GM12878 (cell line): ENCODE measurements at regions not wholly inside any gene's neighbourhood (a gene's known extent, or its start where the extent isn't known, plus 50 kb on each side); places are given as distances from the start of the nearest gene placed in this dataset.

Experiments
- ATAC-seq: fragments of 200-7000 bp; cut with Tn5 transposase; 3 replicates; pipeline ENCODE4 v1.9.1; 2020; ENCODE audit warnings: mild to moderate bottlenecking, moderate library complexity
- BruUV-seq: library from RNA; stranded (reverse); fragments of 400-500 nt; replicated peaks from 2 replicates; lab custom pipeline; 2021; lab: Mats Ljungman, UMichigan
- CTCF ChIA-PET: fragments of 300-600 bp; sonication (Branson Sonifier 250); formaldehyde crosslinking; extraction: SDS; loops from one replicate; lab custom pipeline; 2021; ENCODE audit warnings: inconsistent platforms; lab: Yijun Ruan, JAX
- POLR2A ChIA-PET: fragments of 350-600 bp; formaldehyde crosslinking; extraction: SDS; loops from one replicate; lab custom pipeline; 2021; ENCODE audit warnings: inconsistent platforms; lab: Charles Lee
- RAD21 ChIA-PET: fragments of 300-600 bp; sonication (Branson Sonifier 250); formaldehyde crosslinking; loops from one replicate; lab custom pipeline; 2023; ENCODE audit warnings: antibody characterized with exemption; ENCODE audit not compliant: unreplicated experiment; lab: Charles Lee
- SMC1A ChIA-PET: fragments of 300-600 bp; sonication (Branson Sonifier 250); formaldehyde crosslinking; loops from one replicate; lab custom pipeline; 2023; ENCODE audit not compliant: unreplicated experiment, uncharacterized antibody; lab: Charles Lee
- DNase-seq: peaks from one replicate; pipeline ENCODE4 v3.0.0-alpha.2; 2011; ENCODE audit warnings: low read depth, low spot score
- FAIRE-seq: peaks from 3 replicates; lab custom pipeline; 2011; peaks lifted over from hg19 to GRCh38; lab: Jason Lieb, UNC
- H2AFZ ChIP-seq: 2 replicates; pipeline ENCODE4 v1.6.0; 2011; ENCODE audit warnings: low read depth, low read length, control low read depth; ENCODE audit not compliant: control insufficient read depth
- H3K27ac ChIP-seq: 2 replicates; pipeline ENCODE4 v1.5.1; 2011; ENCODE audit warnings: control low read depth; ENCODE audit not compliant: control insufficient read depth, insufficient read depth
- H3K27me3 ChIP-seq, 2 experiments: replicated peaks in 1 of 2; 2 replicates each; pipeline versions ENCODE4 v1.6.0 to v1.6.1; 2011; ENCODE audit warnings: low read length in 1 of 2; ENCODE audit not compliant: control insufficient read depth in 2 of 2, insufficient read depth in 2 of 2
- H3K36me3 ChIP-seq, 2 experiments: 2 replicates each; pipeline ENCODE4 v1.5.1; 2011; ENCODE audit warnings: low read length in 1 of 2; ENCODE audit not compliant: control insufficient read depth in 2 of 2, insufficient read depth in 2 of 2
- H3K4me1 ChIP-seq: 2 replicates; pipeline ENCODE4 v1.6.1; 2011; ENCODE audit warnings: mild to moderate bottlenecking, low read length, moderate library complexity, mixed read lengths; ENCODE audit not compliant: control insufficient read depth, insufficient read depth
- H3K4me2 ChIP-seq: 2 replicates; pipeline ENCODE4 v1.6.0; 2011; ENCODE audit warnings: control low read depth; ENCODE audit not compliant: control insufficient read depth, insufficient read depth
- H3K4me3 ChIP-seq: fragments of 200-600 bp; sonication (generic); 2 replicates; pipeline ENCODE4 v1.5.1; 2016
- H3K79me2 ChIP-seq: 2 replicates; pipeline ENCODE4 v1.6.0; 2011; ENCODE audit warnings: low read length; ENCODE audit not compliant: control insufficient read depth, insufficient read depth
- H3K9ac ChIP-seq: 2 replicates; pipeline ENCODE4 v1.8.0; 2011; ENCODE audit warnings: low read length, control low read depth, mixed read lengths; ENCODE audit not compliant: control insufficient read depth, insufficient read depth
- H3K9me3 ChIP-seq: replicated peaks from 3 replicates; pipeline ENCODE4 v1.5.1; 2011; ENCODE audit warnings: mild to moderate bottlenecking, low read length; ENCODE audit not compliant: control insufficient read depth, insufficient read depth
- H4K20me1 ChIP-seq: 2 replicates; pipeline ENCODE4 v1.6.0; 2011; ENCODE audit not compliant: control insufficient read depth, insufficient read depth
- BACH1 ChIP-seq: fragments of 450-650 bp; IDR thresholded peaks from 2 replicates; pipeline ENCODE4 v1.6.1; 2017; ENCODE audit warnings: mild to moderate bottlenecking, borderline replicate concordance
- CHD4 ChIP-seq: fragments of 200-600 bp; sonication (generic); IDR thresholded peaks from 2 replicates; pipeline ENCODE4 v1.6.1; 2016; ENCODE audit warnings: mild to moderate bottlenecking
- CREB1 ChIP-seq: IDR thresholded peaks from 2 replicates; pipeline ENCODE4 v1.6.1; 2012; ENCODE audit warnings: low read depth, mild to moderate bottlenecking, inconsistent platforms
- EED ChIP-seq: sonication (generic); IDR thresholded peaks from 2 replicates; pipeline ENCODE4 v1.6.1; 2016; ENCODE audit warnings: antibody characterized with exemption, low read depth
- ESRRA ChIP-seq: IDR thresholded peaks from 2 replicates; pipeline ENCODE4 v1.6.1; 2012; ENCODE audit warnings: mild to moderate bottlenecking, low read length, improper control_type of control experiment
- EZH2 ChIP-seq: IDR thresholded peaks from 2 replicates; pipeline ENCODE4 v1.6.1; 2012; ENCODE audit warnings: low read depth, mild to moderate bottlenecking, control low read depth, inconsistent platforms, low read length, borderline replicate concordance; ENCODE audit not compliant: control insufficient read depth
- IKZF1 ChIP-seq: fragments of 450-650 bp; conservative IDR thresholded peaks from 2 replicates; pipeline ENCODE4 v1.6.1; 2017; ENCODE audit warnings: antibody characterized with exemption, mild to moderate bottlenecking
- NR2F1 ChIP-seq: fragments of 450-650 bp; conservative IDR thresholded peaks from 2 replicates; pipeline ENCODE4 v1.6.1; 2017; ENCODE audit warnings: mild to moderate bottlenecking
- POLR2AphosphoS5 ChIP-seq: IDR thresholded peaks from 2 replicates; pipeline ENCODE4 v1.6.1; 2011; ENCODE audit warnings: mild to moderate bottlenecking, low read length, inconsistent platforms
- SMARCA5 ChIP-seq: fragments of 450-650 bp; IDR thresholded peaks from 2 replicates; pipeline ENCODE4 v1.6.1; 2017; ENCODE audit warnings: mild to moderate bottlenecking
- SMC3 ChIP-seq: IDR thresholded peaks from 2 replicates; pipeline ENCODE4 v1.6.1; 2011; ENCODE audit warnings: low read length, improper control_type of control experiment, borderline replicate concordance
- SP1 ChIP-seq: IDR thresholded peaks from one replicate; pipeline ENCODE4 v1.6.1; 2011; ENCODE audit warnings: low read depth, low read length
- SPI1 ChIP-seq: IDR thresholded peaks from 2 replicates; pipeline ENCODE4 v1.6.1; 2011; ENCODE audit warnings: low read depth, mild to moderate bottlenecking, low read length, moderate library complexity, borderline replicate concordance; ENCODE audit not compliant: insufficient read depth
- TCF7 ChIP-seq: IDR thresholded peaks from 2 replicates; pipeline ENCODE4 v1.6.1; 2014; ENCODE audit warnings: antibody characterized with exemption, borderline replicate concordance
- ZBTB40 ChIP-seq: fragments of 450-650 bp; IDR thresholded peaks from 2 replicates; pipeline ENCODE4 v1.6.1; 2016; ENCODE audit warnings: mild to moderate bottlenecking, moderate library complexity, borderline replicate concordance
- ZNF384 ChIP-seq: IDR thresholded peaks from 2 replicates; pipeline ENCODE4 v1.6.1; 2012; ENCODE audit warnings: low read depth, mild to moderate bottlenecking, low read length, improper control_type of control experiment, borderline replicate concordance
- WGBS: methylation state at CpG from one replicate; pipeline ENCODE4 v1.1.6; 2016; ENCODE audit warnings: low lambda C conversion rate; ENCODE audit not compliant: insufficient replicate concordance, insufficient coverage; ENCODE audit errors: missing lambda C conversion rate; 5-methylcytosine and 5-hydroxymethylcytosine counted together
- in situ Hi-C: fragments of 300-500 bp; cut with MboI; formaldehyde crosslinking; loops from 9 replicates; pipeline ENCODE4 v1.14.3; 2018; ENCODE audit warnings: mixed read lengths
- intact Hi-C: fragments of 100-400 bp; cut with micrococcal nuclease; formaldehyde crosslinking; loops from one replicate; pipeline ENCODE4 v1.14.2; 2022; ENCODE audit not compliant: unreplicated experiment
- TF ChIP-seq, protein P1 (sequence below), 3 experiments: IDR thresholded peaks in 2 of 3; conservative IDR thresholded peaks in 1 of 3; 2 replicates each; pipeline ENCODE4 v1.5.1; 2011; ENCODE audit warnings: low read depth in 3 of 3, low read length in 3 of 3, mild to moderate bottlenecking in 3 of 3, control low read depth in 2 of 3, moderate library complexity in 2 of 3, inconsistent platforms in 1 of 3, mixed read lengths in 1 of 3; ENCODE audit not compliant: control insufficient read depth in 2 of 3, insufficient read depth in 1 of 3; ENCODE audit errors: extremely low read depth in 1 of 3
- TF ChIP-seq, protein P2 (sequence below): IDR thresholded peaks from 2 replicates; pipeline ENCODE4 v1.6.1; 2011; ENCODE audit warnings: borderline replicate concordance, low read depth, mild to moderate bottlenecking, moderate library complexity, low read length; ENCODE audit not compliant: insufficient read depth, poor library complexity, severe bottlenecking

DNA sequence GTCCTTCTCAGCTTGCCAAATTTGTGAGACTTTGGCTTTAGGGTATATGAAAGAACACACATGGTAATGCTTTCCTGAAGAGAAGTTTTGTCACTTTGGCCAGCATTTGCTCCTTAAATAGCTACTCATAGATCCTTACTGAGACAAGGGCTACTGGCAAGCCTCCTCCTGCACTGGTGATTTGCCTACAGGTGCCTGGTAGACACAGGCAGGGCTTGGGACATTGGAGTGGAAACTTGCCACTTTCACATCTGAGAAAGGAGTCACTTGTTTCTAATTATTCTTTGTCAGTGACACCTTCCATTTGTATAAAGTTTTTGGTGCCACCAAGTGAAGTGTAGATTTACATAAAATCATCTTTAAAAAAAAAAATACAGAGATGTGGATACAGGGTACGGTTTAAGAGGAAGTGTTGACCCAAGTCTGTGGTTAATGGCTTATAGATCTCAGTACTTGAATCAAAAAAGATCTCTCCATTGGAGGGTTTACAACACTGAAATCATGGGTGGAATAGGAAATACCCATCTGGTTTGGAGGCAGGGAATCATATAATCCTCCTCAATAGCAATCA, 132.8 kb upstream of the GADL1 start:
- WGBS: 4% methylated on average over 1 of the region's 1 CpG
- SMC1A ChIA-PET: interaction anchor here (1.5 kb wide), 1 partner anchor 20 kb away, joined by 5 read pairs; no protein-coding TSS in a partner anchor
- POLR2A ChIA-PET: no interaction called here
- BruUV-seq: no TSS peak
- Histone ChIP-seq H4K20me1 (no peaks in the 10 kb centered on the region), H3K36me3 (no peaks in the 10 kb centered on the region), H3K4me3 (no peak overlapping the region), H3K9me3 (no peaks in the 10 kb centered on the region; the same call in 2 of the 3 replicates), H3K9ac (no peak overlapping the region), H3K4me1 (no peaks in the 10 kb centered on the region), H3K27me3 (no peaks in the 10 kb centered on the region), H3K27ac (no peak overlapping the region), H3K79me2 (no peaks in the 10 kb centered on the region), H3K4me2 (no peak overlapping the region), H2AFZ (no peak overlapping the region)
- CTCF ChIA-PET: no interaction called here
- RAD21 ChIA-PET: no interaction called here
- in situ Hi-C loops: no loop called here
- FAIRE-seq (no peak), DNase-seq (no peak), ATAC-seq (peak; percentile 89)
- intact Hi-C loops: no loop called here
- TF ChIP-seq EED (no peak), ZBTB40 (peak; percentile 84), SMC3 (no peak), CREB1 (no peak), SPI1 (0 out of 2 replicates have a peak, but pooled peaks have one; percentile 10), SP1 (no peak), BACH1 (no peak), SMARCA5 (no peak), TCF7 (no peak), ZNF384 (no peak), POLR2AphosphoS5 (no peak), ESRRA (no peak), IKZF1 (peak; percentile 38; the same call in 1 of the 2 replicates), NR2F1 (no peak), CHD4 (no peak), EZH2 (no peak)
- TF ChIP-seq, protein P1, sequence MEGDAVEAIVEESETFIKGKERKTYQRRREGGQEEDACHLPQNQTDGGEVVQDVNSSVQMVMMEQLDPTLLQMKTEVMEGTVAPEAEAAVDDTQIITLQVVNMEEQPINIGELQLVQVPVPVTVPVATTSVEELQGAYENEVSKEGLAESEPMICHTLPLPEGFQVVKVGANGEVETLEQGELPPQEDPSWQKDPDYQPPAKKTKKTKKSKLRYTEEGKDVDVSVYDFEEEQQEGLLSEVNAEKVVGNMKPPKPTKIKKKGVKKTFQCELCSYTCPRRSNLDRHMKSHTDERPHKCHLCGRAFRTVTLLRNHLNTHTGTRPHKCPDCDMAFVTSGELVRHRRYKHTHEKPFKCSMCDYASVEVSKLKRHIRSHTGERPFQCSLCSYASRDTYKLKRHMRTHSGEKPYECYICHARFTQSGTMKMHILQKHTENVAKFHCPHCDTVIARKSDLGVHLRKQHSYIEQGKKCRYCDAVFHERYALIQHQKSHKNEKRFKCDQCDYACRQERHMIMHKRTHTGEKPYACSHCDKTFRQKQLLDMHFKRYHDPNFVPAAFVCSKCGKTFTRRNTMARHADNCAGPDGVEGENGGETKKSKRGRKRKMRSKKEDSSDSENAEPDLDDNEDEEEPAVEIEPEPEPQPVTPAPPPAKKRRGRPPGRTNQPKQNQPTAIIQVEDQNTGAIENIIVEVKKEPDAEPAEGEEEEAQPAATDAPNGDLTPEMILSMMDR (IDR thresholded peaks at IDR 0.05 in 2 of 3, conservative IDR thresholded peaks at IDR 0.05 in 1 of 3; ENCODE audit: control insufficient read depth in 2 of 3, extremely low read depth in 1 of 3, insufficient read depth in 1 of 3, low read depth in 3 of 3, low read length in 3 of 3): no peak
- TF ChIP-seq, protein P2, sequence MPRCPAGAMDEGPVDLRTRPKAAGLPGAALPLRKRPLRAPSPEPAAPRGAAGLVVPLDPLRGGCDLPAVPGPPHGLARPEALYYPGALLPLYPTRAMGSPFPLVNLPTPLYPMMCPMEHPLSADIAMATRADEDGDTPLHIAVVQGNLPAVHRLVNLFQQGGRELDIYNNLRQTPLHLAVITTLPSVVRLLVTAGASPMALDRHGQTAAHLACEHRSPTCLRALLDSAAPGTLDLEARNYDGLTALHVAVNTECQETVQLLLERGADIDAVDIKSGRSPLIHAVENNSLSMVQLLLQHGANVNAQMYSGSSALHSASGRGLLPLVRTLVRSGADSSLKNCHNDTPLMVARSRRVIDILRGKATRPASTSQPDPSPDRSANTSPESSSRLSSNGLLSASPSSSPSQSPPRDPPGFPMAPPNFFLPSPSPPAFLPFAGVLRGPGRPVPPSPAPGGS: no peak
